ENCODE measurements at regions not wholly inside any gene's neighbourhood (a gene's known extent, or its start where the extent isn't known, plus 50 kb on each side); places are given as distances from the start of the nearest gene placed in this dataset.

- no peak for TF ChIP-seq POLR2AphosphoS5 (IDR thresholded peaks at IDR 0.05; ENCODE audit: low read depth, low read length)
- no peak for TF ChIP-seq POLR2A (IDR thresholded peaks at IDR 0.05; ENCODE audit: low read depth, low read length)
- no peak for TF ChIP-seq TAF1 (IDR thresholded peaks at IDR 0.05; ENCODE audit: borderline replicate concordance, low read depth, low read length)
Observed at GRCh38 chr5:101590384-101590783, 687.3 kb upstream of the ST8SIA4 start.
